Nephron (organoid): ENCODE measurements at regions not wholly inside any gene's neighbourhood (a gene's known extent, or its start where the extent isn't known, plus 50 kb on each side); places are given as distances from the start of the nearest gene placed in this dataset.

ENCODE experiments used
- H3K27ac Mint-ChIP-seq, 3 experiments: 2 replicates each; pipeline ENCODE4 v1.8.0; 2020; ENCODE audit warnings: mixed read lengths in 3 of 3, mild to moderate bottlenecking in 2 of 3, moderate library complexity in 1 of 3
- H3K27me3 Mint-ChIP-seq: 2 replicates; pipeline ENCODE4 v1.8.0; 2021; ENCODE audit warnings: low read depth, mild to moderate bottlenecking, moderate library complexity, mixed read lengths
- H3K36me3 Mint-ChIP-seq: 2 replicates; pipeline ENCODE4 v1.8.0; 2020; ENCODE audit warnings: low read depth, mixed read lengths
- H3K4me1 Mint-ChIP-seq: 2 replicates; pipeline ENCODE4 v1.8.0; 2020; ENCODE audit warnings: mixed read lengths
- H3K4me3 Mint-ChIP-seq, 3 experiments: 2 replicates each; pipeline ENCODE4 v1.8.0; 2020; ENCODE audit warnings: mild to moderate bottlenecking in 3 of 3, mixed read lengths in 3 of 3, moderate library complexity in 2 of 3
- H3K9me3 Mint-ChIP-seq: 2 replicates; pipeline ENCODE4 v1.8.0; 2020; ENCODE audit warnings: mixed read lengths
- TF ChIP-seq, protein P1 (sequence below), 3 experiments: fragments of 200-600 bp; sonication (generic); IDR thresholded peaks; one replicate each; pipeline ENCODE4 v1.5.0; 2021; ENCODE audit warnings: antibody characterized with exemption in 3 of 3; ENCODE audit not compliant: unreplicated experiment in 3 of 3

- no peaks in the 10 kb centered on the region for H3K9me3 Mint-ChIP-seq
- no peak overlapping the region for H3K4me3 Mint-ChIP-seq
- H3K27me3 Mint-ChIP-seq: no peaks in the 10 kb centered on the region
- TF ChIP-seq, protein P1, sequence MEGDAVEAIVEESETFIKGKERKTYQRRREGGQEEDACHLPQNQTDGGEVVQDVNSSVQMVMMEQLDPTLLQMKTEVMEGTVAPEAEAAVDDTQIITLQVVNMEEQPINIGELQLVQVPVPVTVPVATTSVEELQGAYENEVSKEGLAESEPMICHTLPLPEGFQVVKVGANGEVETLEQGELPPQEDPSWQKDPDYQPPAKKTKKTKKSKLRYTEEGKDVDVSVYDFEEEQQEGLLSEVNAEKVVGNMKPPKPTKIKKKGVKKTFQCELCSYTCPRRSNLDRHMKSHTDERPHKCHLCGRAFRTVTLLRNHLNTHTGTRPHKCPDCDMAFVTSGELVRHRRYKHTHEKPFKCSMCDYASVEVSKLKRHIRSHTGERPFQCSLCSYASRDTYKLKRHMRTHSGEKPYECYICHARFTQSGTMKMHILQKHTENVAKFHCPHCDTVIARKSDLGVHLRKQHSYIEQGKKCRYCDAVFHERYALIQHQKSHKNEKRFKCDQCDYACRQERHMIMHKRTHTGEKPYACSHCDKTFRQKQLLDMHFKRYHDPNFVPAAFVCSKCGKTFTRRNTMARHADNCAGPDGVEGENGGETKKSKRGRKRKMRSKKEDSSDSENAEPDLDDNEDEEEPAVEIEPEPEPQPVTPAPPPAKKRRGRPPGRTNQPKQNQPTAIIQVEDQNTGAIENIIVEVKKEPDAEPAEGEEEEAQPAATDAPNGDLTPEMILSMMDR (IDR thresholded peaks at IDR 0.05; ENCODE audit: unreplicated experiment in 3 of 3): no peak
- H3K4me1 Mint-ChIP-seq: no peaks in the 10 kb centered on the region
- H3K36me3 Mint-ChIP-seq: peaks cover 12% of the 10 kb centered on the region
- H3K27ac Mint-ChIP-seq: no peak overlapping the region
These were observed 160.9 kb downstream of the GATB start for GRCh38 chr4:151599863-151600262.

DNA sequence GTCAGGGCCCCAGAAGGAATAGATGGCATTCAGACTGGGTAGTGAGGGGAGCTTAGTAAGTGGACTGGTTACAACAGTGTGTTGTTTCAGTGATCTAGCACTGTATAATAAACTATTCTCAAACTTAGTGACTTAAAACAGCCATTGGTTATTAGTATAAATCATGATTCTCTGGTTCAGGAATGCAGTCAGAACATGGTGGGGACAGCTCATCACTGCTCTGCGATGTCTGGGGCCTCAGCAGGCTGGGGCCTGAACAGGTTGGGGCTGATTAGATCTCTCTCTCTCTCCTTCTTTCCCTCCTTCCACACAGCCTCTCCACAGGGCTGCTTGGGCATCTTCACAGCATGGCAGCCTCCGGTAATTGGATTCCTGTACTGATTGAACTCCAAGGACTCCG, 160.4 kb downstream of the GATB start:
- Mint-ChIP-seq H3K9me3 (no peaks in the 10 kb centered on the region), H3K36me3 (peaks cover 12% of the 10 kb centered on the region), H3K4me1 (no peaks in the 10 kb centered on the region), H3K4me3 (no peak overlapping the region), H3K27me3 (no peaks in the 10 kb centered on the region), H3K27ac (no peak overlapping the region)
- TF ChIP-seq, protein P1 (IDR thresholded peaks at IDR 0.05; ENCODE audit: unreplicated experiment in 3 of 3): no peak

DNA sequence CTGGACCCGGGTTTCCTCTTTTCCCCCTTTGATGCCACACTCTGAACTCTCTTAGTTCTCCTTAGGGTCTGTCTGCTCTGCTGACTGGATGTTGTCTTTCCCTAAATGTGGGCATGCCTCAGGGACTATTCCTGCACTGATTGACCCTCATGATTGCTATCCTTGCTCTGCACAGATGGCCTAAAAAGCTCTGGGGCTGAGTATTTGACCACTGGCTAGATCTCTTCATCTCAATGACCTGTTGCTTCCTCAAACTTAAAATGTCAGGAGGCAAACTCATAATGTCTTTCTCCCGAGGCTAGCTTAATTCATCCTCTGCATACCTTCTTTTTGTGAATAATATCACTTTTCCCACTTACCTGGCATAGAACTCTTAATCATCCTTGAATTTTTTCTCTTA, 157.4 kb downstream of the GATB start:
- Mint-ChIP-seq H3K27me3 (no peaks in the 10 kb centered on the region), H3K9me3 (no peaks in the 10 kb centered on the region), H3K36me3 (peaks cover 12% of the 10 kb centered on the region), H3K27ac (no peak overlapping the region), H3K4me1 (no peaks in the 10 kb centered on the region), H3K4me3 (no peak overlapping the region)
- TF ChIP-seq, protein P1 (IDR thresholded peaks at IDR 0.05; ENCODE audit: unreplicated experiment in 3 of 3): no peak

- TF ChIP-seq, protein P1 (IDR thresholded peaks at IDR 0.05; ENCODE audit: unreplicated experiment in 3 of 3): peak; percentile 33 to 51 (median 37)
- H3K9me3 Mint-ChIP-seq: no peaks in the 10 kb centered on the region
- no peaks in the 10 kb centered on the region for H3K4me1 Mint-ChIP-seq
- H3K4me3 Mint-ChIP-seq: no peak overlapping the region
- H3K27me3 Mint-ChIP-seq: no peaks in the 10 kb centered on the region
- H3K27ac Mint-ChIP-seq: no peak overlapping the region
- H3K36me3 Mint-ChIP-seq: peaks cover 12% of the 10 kb centered on the region
These were observed 156.6 kb downstream of the GATB start for GRCh38 chr4:151604238-151604637.

DNA sequence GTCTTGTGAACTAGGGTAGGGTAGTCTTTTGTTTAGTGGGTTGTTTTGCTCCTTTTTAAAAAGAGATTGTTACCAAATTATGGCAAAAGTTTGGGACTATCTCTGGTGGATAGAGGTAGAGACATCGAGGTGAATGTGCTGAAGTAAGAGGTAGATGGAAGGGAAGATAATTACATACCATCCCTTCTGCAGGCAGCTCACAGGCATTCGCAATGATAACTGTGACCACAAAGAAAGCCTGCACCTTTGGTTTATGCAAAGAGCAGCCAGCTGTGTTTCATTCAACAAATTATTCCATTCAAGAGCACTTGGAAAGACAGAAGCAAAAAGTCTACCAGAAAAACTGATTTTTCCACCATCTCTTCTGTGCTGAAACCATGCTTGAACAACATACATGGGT, 155.6 kb downstream of the GATB start:
- H3K36me3 Mint-ChIP-seq: peaks cover 12% of the 10 kb centered on the region

GRCh38 chr4:151606061-151606460, 154.7 kb downstream of the GATB start:
- Mint-ChIP-seq H3K27me3 (peaks cover 3% of the 10 kb centered on the region), H3K27ac (no peak overlapping the region), H3K4me3 (no peak overlapping the region), H3K36me3 (peaks cover 10% of the 10 kb centered on the region), H3K9me3 (no peaks in the 10 kb centered on the region), H3K4me1 (no peaks in the 10 kb centered on the region)
- TF ChIP-seq, protein P1 (IDR thresholded peaks at IDR 0.05; ENCODE audit: unreplicated experiment in 3 of 3): no peak

More for the DNA sequence above, 155.6 kb downstream of the GATB start:
- H3K4me3 Mint-ChIP-seq: no peak overlapping the region
- TF ChIP-seq, protein P1 (IDR thresholded peaks at IDR 0.05; ENCODE audit: unreplicated experiment in 3 of 3): no peak
- no peaks in the 10 kb centered on the region for H3K27me3 Mint-ChIP-seq
- H3K27ac Mint-ChIP-seq: no peak overlapping the region
- no peaks in the 10 kb centered on the region for H3K9me3 Mint-ChIP-seq
- H3K4me1 Mint-ChIP-seq: no peaks in the 10 kb centered on the region
